HG03460 (cell line): ENCODE measurements at regions not wholly inside any gene's neighbourhood (a gene's known extent, or its start where the extent isn't known, plus 50 kb on each side); places are given as distances from the start of the nearest gene placed in this dataset.
"Not testable (repeated sequence)": the region's sequence is repeated elsewhere in the genome, so short reads cannot be mapped to it uniquely, and the experiment has no call there.

ENCODE experiments used
- ATAC-seq: cut with Tn5 transposase; IDR thresholded peaks from one replicate; pipeline ENCODE4 v1.9.1; 2021; ENCODE audit not compliant: unreplicated experiment

DNA sequence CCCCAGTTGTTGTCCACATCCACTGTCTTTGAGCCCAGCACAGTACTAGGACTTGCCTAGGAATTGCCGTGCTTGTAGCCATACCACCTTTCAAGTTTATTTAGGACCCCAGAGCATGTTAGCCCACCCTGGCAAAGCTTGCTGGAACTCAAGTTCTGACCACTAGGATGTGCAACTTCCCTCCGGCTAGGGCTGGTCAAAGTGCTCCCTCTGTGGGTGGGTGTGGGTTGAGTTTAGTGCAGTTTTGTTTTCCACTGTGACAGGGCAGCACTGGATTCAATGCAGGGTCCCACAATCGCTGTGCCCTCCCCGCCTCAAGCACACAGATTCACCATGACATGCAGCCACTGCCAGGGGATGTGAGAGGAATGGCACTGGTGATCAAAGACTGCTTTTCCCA, 96.0 kb downstream of the RASGEF1B start:
- no peak for ATAC-seq

DNA sequence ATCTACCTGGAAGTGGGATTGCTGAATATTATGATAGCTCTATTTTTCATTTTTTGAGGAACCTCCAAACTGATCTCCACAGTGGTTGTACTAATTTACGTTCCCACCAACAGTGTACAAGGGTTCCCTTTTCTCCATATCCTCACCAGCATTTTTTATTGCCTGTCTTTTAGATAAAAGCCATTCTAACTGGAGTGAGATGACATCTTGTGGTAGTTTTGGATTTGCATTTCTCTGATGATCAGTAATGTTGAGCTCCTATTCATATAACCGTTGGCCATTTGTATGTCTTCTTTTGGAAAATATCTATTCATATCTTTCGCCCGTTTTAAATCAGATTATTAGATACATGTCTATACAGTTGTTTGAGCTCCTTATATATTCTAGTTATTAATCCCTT, 101.8 kb downstream of the RASGEF1B start:
- ATAC-seq, result no peak

DNA sequence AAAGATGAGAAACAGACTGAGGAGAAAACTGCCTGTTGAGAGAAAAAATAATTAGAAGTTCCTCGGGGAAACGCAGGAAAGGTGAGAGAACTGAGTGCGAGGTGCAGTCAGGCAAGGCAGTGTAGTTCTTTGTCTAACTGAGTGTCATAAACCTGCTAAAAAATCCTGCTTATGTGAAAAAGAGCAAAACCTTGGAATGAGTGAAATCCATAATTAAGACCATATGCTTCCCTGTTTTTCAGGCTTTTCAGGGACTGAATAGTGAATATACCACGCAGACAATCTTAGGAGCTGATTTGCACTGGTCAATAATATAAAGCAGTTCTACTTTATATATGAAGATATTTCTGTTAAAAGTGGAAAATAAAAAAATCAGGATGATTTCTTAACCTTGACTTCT, 104.9 kb downstream of the RASGEF1B start:
- ATAC-seq, result no peak

DNA sequence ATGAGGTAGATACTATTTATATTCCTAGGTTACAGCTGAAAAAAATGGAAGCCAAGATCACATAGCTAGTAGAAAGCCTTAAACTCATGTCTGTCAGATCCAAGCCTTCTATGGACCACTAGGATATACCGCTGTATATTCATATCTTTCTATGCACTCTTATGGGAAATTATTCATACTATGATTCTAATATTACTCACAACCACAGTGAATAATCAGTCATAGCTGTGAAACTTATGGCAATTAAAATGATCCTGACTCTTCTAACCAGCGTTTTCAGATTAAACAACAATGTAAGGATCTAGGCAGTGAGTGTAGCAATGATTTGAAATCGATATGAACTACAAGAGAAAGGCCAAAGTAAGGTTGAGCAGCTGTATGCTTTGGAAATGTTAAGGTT, 111.0 kb downstream of the RASGEF1B start:
- no peak for ATAC-seq

DNA sequence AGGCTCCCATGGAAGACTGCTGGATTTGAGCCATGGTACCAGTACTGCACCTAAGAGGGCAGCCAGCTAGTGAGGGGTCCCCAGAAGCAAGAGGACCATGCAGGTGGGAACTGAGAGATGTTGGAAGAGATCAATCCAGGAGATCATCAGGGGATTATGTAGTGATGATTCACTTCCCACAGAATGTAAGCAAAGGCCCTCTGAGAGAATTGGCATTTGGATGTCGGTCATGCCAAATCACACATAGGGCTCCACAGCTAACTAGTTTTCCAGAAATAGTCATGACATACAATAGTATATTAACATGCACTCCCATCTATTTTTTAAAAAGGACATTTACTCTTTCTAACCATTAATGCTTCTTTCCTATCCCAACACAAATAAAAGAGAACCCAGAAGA, 112.5 kb downstream of the RASGEF1B start:
- ATAC-seq, result no peak

DNA sequence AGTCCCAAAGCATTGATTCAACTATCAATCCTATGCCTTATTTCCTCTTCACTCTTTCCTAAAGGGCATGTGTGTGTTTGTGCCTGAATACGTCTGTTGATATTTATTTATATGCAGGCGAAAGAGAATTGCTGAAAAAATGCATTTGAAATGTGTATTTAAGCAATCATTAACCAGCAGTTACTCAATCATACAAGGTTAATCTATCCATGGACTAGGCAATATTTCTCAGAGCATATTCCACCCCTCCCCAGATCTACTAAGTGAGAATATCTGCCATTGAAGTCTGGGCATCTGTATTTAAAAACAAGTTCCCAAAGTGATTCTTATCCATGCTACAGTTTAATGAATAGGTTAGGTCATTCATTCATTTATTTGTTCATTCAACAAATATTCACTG, 113.6 kb downstream of the RASGEF1B start:
- ATAC-seq, result no peak

DNA sequence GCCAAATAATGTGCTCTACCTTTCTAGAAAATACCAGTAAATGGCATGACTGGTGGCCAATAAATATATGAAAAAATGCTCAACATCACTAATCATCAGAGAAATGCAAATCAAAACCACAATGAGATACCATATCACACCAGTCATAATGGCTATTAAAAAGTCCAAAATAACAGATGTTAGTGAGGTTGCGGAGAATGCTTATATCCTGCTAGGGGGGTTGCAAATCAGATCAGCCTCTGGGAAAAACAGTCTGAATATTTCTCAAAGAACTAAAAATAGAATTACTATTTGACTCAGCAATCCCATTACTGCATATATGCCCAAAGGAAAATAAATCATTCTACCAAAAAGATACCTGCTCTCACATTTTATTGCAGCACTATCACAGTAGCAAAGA, 115.1 kb downstream of the RASGEF1B start:
- ATAC-seq, result no peak

DNA sequence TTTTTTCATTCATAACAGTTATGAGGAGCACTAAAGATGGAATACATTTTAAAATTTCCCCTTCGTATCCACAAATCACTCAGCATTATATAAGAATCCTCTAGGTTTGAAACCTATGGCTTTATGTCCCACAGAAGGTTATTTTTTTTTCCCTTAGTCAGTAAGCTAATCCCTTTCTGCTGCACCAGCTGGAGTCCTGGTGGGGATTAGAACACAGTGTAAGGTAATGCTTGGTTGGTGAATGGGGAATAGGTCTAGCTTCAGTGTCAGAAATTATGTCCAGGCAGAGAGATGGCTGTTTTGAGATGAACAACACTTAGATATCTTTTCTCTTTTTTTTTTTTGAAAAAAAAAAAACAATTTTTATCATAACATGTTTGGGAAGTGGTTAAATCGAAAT, 116.6 kb downstream of the RASGEF1B start:
- ATAC-seq, result no peak

DNA sequence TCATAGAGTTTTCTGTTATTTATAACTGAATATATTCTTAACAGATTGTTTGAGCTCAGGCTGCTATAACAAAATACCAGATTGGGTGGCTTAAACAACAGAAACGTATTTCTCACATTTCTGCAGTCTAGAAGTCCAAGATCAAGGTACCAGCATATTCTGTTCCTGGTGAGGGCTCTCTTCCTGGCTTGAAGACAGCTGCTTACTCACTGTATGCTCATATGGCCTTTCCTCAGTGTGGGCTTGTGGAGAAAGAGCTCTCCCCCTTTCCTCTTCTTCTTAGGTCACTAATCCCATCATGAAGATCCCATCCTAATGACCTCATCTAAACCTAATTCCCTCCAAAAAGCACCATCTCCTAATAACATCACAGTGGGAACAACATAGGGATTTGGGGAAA, 117.8 kb downstream of the RASGEF1B start:
- ATAC-seq, result no peak

DNA sequence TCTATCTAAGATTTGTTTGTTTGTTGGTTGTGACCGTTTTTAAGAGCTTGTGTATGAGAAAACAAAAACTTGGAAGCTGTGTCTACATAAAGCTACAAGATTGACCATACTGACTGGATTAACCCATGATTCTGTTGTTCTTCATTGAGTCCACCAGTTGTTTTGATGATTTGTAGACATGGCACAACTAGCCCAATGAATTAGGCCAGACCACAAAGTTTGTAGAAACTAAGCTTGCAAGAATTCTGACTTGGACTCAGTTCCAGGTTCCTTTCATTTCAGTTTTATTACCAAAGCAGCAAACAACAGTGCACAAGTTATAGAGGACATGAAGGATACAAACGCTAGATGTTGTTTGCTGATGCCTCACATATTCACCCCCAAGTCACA, 119.3 kb downstream of the RASGEF1B start:
- ATAC-seq, result no peak

DNA sequence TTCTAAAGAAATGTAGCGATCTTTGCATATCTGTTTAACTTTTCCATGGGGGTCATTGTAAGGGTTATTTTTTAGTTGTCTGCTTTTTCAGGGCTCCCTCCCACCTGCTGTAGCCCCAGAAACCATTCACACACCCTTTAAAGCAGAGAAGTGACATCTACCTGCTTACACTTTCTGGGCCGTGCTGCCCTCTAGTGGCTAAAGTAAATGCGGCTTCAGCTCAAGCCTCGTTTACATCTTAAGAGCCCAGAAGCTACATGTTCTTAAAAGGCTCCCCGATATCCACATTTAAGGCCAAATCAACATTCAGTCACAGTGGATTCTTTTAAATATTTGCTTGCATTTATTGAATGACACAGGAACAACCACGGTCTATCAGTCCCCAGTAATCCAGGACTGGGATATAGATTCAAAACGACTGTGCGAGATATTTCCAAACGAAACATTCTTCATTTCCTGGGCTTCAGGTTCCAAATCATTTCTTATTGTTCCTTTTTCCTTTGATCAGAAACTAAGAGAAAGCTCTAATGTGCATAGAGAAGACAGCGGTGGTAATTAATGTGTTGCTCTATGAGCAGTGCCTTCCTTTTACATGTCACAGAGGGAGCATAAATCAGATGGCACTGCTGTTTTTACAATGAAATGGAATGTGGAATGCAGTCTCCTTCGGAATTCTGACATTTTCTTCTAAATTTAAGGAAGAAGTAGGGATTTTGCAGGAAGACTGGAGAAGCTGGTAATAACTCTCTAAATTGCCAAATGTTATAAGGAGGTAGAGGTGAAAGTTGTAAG, 119.9 kb downstream of the RASGEF1B start:
- ATAC-seq, result peak; percentile 86

DNA sequence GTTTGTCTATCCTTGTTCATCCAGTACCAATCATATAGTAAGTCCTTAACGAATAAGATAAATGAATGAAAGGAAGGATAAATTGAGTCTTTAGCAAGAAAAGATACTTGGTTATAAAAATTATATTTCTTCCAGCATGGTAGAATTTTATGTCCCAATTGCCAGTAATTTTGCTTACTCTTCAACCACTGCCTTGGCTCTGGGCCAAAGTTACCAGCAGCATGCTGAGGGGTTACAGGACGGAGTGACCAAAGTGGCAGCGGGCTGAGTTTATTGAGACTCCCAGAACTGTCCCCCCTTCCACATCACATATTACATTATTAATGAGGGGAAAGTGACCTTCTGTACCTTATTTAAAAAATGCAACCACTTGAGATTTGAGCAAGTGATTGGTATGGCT, 121.7 kb downstream of the RASGEF1B start:
- no peak for ATAC-seq

DNA sequence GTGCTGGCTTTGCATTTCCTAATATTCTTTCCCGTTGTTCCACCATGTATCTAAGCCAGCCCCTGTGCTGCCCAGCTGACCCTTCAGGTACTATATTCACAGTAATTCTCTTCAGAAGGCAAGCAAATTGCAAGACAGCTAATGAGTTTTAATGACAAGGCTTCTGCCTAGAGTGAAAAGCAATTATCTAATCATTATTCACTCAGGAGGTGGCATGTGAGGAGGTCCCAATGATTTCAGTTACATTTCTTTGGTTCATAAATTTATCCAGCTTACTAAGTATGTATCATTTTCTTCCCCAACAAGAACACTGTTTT, 123.0 kb downstream of the RASGEF1B start:
- no peak for ATAC-seq

DNA sequence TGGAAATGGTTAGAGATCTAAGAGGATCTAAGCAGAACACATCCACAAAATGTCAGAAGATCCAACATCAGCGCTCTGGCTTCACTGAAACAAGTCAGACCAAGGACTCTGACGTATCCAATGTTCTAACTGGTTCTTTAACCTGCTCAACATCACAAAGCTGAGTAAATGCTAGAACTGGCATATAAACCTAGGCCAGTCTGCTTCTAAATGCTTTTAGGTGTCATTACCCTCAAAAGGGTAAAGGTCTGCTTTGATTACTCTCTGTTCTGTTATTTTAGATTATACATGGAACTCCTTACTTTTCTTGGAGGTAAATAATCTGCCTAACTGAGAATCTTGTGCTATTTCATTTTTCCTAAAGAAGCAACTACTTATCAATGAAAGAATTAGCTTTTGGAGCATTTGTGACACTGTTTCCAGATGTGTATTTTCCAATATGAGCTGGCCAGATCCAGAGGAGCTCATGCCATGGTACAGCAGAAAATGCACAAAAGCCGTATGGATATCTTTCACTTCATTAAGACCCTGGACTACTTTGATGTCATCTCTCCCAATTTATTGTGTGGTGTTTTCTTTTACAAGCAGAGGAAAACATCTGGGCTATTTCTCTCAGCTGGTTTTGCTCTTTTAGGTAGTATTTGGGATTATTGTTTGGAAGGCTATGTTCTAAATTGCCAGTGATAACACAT, 123.5 kb downstream of the RASGEF1B start:
- no peak for ATAC-seq

DNA sequence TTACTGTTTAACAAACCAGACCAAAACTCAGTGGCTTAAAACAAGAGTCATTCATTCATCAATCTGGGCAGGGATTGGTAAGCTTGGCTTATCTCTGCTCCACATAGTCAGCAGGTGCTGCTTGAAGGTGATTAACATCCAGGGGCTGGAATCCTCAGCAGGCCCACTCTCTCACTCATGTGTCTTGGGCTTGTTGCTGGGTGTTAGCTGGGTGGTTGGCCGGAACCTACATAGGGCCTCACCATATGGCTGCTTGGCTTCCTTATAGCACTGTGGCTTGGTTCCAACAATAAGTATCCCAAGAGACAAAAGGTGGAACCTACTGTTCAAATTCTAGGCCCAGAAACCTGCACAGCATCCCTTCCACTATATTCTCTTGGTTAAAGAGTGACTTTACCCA, 125.0 kb downstream of the RASGEF1B start:
- ATAC-seq, result no peak

DNA sequence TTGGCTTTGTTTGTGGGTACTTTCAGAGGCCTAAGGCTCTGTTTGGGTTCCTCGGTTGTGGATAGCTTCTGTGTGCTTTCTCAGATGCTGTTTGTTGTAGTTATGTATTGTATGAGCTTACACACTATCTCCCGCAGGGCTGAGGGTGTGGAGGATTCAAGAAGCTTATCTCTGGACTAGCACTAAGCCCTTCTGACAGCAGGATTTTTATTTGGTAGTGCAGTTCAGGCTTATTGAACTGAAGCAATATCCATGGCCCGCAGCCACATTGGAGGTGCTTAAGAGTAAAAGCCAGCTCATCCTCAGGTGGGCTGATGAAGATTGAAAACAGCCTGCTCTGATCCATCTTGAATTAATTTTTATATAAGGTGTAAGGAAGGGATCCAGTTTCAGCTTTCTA, 128.2 kb downstream of the RASGEF1B start:
- ATAC-seq, result no peak

DNA sequence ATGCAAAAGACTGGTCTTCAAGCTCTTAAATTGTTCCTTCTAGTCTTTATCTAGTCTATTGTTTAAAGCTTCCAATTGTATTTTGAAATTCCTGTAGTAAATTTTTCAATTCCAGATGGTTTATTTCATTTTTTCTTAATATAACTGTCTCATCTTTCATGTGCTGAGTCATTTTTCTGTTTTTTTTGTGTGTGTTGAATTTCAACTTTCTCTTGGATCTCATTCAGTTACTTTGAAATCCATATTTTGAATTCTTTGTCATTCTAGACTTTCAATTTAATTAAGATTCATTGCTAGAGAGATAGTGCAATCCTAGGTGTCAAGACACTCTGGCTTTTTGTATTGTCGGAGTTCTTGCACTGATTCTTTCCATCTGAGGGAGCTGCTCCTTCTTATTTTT, 128.0 kb upstream of the PRKG2 start:
- no peak for ATAC-seq

DNA sequence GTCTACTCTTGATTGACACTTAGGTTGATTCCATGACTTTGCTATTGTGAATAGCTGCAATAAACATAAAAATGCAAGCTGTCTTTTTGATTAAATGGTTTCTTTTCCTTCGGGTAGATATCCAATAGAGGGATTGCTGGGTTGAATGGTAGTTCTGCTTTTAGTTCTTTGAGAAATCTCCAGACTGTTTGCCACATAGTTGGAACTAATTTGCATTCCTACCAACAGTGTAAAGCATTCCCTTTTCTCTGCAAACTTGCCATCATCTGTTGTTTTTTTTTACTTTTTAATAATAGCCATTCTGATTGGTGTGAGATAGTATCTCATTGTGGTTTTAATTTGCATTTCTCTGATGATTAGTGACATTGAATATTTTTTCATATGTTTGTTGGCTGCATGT, 122.2 kb upstream of the PRKG2 start:
- ATAC-seq, result no peak

DNA sequence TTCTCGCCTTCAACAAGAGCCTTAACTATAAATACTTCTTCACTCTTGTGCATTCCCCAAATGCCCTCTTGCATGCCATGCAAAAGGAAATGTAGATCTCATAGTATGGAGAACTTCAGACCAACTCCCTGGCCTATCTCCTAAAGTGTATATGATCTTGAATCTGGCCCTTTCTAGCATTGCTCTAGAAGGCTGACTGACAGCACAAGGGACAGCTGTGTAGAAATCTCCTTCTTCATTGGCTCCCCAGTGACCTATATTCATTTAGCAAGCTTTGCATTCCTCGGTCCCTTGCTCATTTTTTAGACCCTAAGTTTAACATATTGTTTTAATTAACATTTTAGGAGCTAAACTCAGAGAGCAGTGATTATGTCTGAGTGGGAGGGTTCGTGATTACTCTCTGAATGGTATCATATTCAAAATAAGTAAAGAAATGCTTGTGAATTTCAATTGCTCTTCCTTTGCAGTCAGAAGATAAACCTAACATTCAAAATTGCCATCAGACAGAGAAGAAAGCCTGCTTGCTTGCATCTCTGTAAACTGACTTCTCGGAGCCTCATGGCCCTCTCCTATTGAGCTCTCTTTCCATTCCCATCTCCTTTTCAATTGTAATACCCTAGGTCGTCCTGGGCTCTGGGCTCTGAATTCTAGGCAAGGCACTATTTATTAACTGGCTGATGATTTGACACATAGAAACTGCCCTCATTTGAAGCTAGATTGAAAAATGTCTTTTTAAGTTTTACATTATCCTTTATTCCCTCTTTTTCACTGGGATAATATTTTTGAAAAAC, 120.3 kb upstream of the PRKG2 start:
- ATAC-seq, result no peak

DNA sequence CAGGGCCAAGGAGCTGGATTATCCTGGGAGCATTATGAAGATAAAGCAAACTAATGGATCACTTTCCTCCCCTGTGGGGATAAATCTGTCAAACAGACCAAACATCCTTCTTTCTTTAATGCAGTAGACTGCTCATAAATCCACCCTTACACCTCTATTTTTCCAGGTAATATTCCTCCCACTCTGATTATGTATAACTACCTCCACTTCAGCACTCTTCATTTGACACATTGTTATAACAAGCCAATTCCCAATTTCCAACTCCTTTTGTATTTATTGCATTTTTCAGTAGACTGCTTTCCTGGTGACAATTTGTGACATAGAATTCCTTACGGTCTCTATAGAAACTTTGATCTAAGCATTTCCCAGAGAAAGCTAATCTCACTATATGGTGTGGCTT, 115.0 kb upstream of the PRKG2 start:
- no peak for ATAC-seq

DNA sequence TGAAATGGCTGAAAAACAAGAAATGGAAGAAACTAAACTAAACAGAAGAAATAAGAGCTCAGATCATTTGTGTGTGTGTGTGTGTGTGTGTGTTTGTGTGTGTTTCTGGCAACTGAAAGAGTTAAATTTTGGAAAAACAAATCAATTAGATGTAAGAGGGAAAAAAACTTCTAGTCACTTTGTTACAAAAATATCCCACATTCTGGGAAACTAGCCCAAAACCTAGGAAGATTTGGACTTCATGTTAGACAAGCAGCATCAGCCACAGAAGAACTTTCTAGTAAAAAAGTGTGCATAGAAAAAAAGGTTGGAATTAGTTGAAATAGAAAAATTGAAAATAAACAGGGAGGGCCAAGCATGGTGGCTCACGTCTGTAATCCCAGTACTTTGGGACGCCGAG, 111.6 kb upstream of the PRKG2 start:
- no peak for ATAC-seq

DNA sequence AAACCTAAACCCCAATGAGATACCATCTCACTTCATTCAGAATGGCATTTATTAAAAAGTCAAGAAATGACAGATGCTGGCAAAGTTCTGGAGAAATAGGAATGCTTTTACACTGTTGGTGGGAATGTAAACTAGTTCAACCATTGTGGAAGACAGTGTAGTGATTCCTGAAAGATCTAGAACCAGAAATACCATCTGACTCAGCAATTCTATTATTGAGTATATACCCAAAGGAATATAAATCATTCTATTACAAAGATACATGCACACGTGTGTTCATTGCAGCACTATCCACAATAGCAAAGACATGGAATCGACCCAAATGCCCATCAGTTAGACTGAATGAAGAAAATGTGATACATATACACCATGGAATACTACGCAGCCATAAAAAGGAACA, 109.6 kb upstream of the PRKG2 start:
- not testable (repeated sequence) for ATAC-seq
